GM12878 (cell line): ENCODE measurements at regions not wholly inside any gene's neighbourhood (a gene's known extent, or its start where the extent isn't known, plus 50 kb on each side); places are given as distances from the start of the nearest gene placed in this dataset.

Experiments
- ATAC-seq: fragments of 200-7000 bp; cut with Tn5 transposase; 3 replicates; pipeline ENCODE4 v1.9.1; 2020; ENCODE audit warnings: mild to moderate bottlenecking, moderate library complexity
- BruUV-seq: library from RNA; stranded (reverse); fragments of 400-500 nt; replicated peaks from 2 replicates; lab custom pipeline; 2021; lab: Mats Ljungman, UMichigan
- CTCF ChIA-PET: fragments of 300-600 bp; sonication (Branson Sonifier 250); formaldehyde crosslinking; extraction: SDS; loops from one replicate; lab custom pipeline; 2021; ENCODE audit warnings: inconsistent platforms; lab: Yijun Ruan, JAX
- POLR2A ChIA-PET: fragments of 350-600 bp; formaldehyde crosslinking; extraction: SDS; loops from one replicate; lab custom pipeline; 2021; ENCODE audit warnings: inconsistent platforms; lab: Charles Lee
- RAD21 ChIA-PET: fragments of 300-600 bp; sonication (Branson Sonifier 250); formaldehyde crosslinking; loops from one replicate; lab custom pipeline; 2023; ENCODE audit warnings: antibody characterized with exemption; ENCODE audit not compliant: unreplicated experiment; lab: Charles Lee
- SMC1A ChIA-PET: fragments of 300-600 bp; sonication (Branson Sonifier 250); formaldehyde crosslinking; loops from one replicate; lab custom pipeline; 2023; ENCODE audit not compliant: unreplicated experiment, uncharacterized antibody; lab: Charles Lee
- DNase-seq: peaks from one replicate; pipeline ENCODE4 v3.0.0-alpha.2; 2011; ENCODE audit warnings: low read depth, low spot score
- FAIRE-seq: peaks from 3 replicates; lab custom pipeline; 2011; peaks lifted over from hg19 to GRCh38; lab: Jason Lieb, UNC
- H2AFZ ChIP-seq: 2 replicates; pipeline ENCODE4 v1.6.0; 2011; ENCODE audit warnings: low read depth, low read length, control low read depth; ENCODE audit not compliant: control insufficient read depth
- H3K27ac ChIP-seq: 2 replicates; pipeline ENCODE4 v1.5.1; 2011; ENCODE audit warnings: control low read depth; ENCODE audit not compliant: control insufficient read depth, insufficient read depth
- H3K27me3 ChIP-seq, 2 experiments: replicated peaks in 1 of 2; 2 replicates each; pipeline versions ENCODE4 v1.6.0 to v1.6.1; 2011; ENCODE audit warnings: low read length in 1 of 2; ENCODE audit not compliant: control insufficient read depth in 2 of 2, insufficient read depth in 2 of 2
- H3K36me3 ChIP-seq, 2 experiments: 2 replicates each; pipeline ENCODE4 v1.5.1; 2011; ENCODE audit warnings: low read length in 1 of 2; ENCODE audit not compliant: control insufficient read depth in 2 of 2, insufficient read depth in 2 of 2
- H3K4me1 ChIP-seq: 2 replicates; pipeline ENCODE4 v1.6.1; 2011; ENCODE audit warnings: mild to moderate bottlenecking, low read length, moderate library complexity, mixed read lengths; ENCODE audit not compliant: control insufficient read depth, insufficient read depth
- H3K4me2 ChIP-seq: 2 replicates; pipeline ENCODE4 v1.6.0; 2011; ENCODE audit warnings: control low read depth; ENCODE audit not compliant: control insufficient read depth, insufficient read depth
- H3K4me3 ChIP-seq: fragments of 200-600 bp; sonication (generic); 2 replicates; pipeline ENCODE4 v1.5.1; 2016
- H3K79me2 ChIP-seq: 2 replicates; pipeline ENCODE4 v1.6.0; 2011; ENCODE audit warnings: low read length; ENCODE audit not compliant: control insufficient read depth, insufficient read depth
- H3K9ac ChIP-seq: 2 replicates; pipeline ENCODE4 v1.8.0; 2011; ENCODE audit warnings: low read length, control low read depth, mixed read lengths; ENCODE audit not compliant: control insufficient read depth, insufficient read depth
- H3K9me3 ChIP-seq: replicated peaks from 3 replicates; pipeline ENCODE4 v1.5.1; 2011; ENCODE audit warnings: mild to moderate bottlenecking, low read length; ENCODE audit not compliant: control insufficient read depth, insufficient read depth
- H4K20me1 ChIP-seq: 2 replicates; pipeline ENCODE4 v1.6.0; 2011; ENCODE audit not compliant: control insufficient read depth, insufficient read depth
- BACH1 ChIP-seq: fragments of 450-650 bp; IDR thresholded peaks from 2 replicates; pipeline ENCODE4 v1.6.1; 2017; ENCODE audit warnings: mild to moderate bottlenecking, borderline replicate concordance
- CHD2 ChIP-seq: IDR thresholded peaks from 2 replicates; pipeline ENCODE4 v1.6.1; 2011; ENCODE audit warnings: low read depth, low read length, improper control_type of control experiment, borderline replicate concordance
- E2F8 ChIP-seq: fragments of 450-650 bp; IDR thresholded peaks from 2 replicates; pipeline ENCODE4 v1.6.1; 2018; ENCODE audit warnings: mild to moderate bottlenecking, low read depth, moderate library complexity; ENCODE audit not compliant: partially characterized antibody
- EGR1 ChIP-seq, 2 experiments: IDR thresholded peaks; 1 replicate in 1 of 2; 2 replicates in 1 of 2; pipeline ENCODE4 v1.6.1; 2011 to 2012; ENCODE audit warnings: low read depth in 2 of 2, low read length in 2 of 2, borderline replicate concordance in 1 of 2, mild to moderate bottlenecking in 1 of 2, moderate library complexity in 1 of 2
- KDM1A ChIP-seq: fragments of 200-600 bp; sonication (generic); IDR thresholded peaks from 2 replicates; pipeline ENCODE4 v1.6.1; 2016; ENCODE audit warnings: borderline replicate concordance
- MAX ChIP-seq: IDR thresholded peaks from 2 replicates; pipeline ENCODE4 v1.6.1; 2012; ENCODE audit warnings: low read depth, low read length, improper control_type of control experiment
- PKNOX1 ChIP-seq: fragments of 450-650 bp; IDR thresholded peaks from 2 replicates; pipeline ENCODE4 v1.6.1; 2016; ENCODE audit warnings: mild to moderate bottlenecking
- RUNX3 ChIP-seq: IDR thresholded peaks from 2 replicates; pipeline ENCODE4 v1.6.1; 2012; ENCODE audit warnings: low read length, inconsistent platforms
- SPI1 ChIP-seq: IDR thresholded peaks from 2 replicates; pipeline ENCODE4 v1.6.1; 2011; ENCODE audit warnings: low read depth, mild to moderate bottlenecking, low read length, moderate library complexity, borderline replicate concordance; ENCODE audit not compliant: insufficient read depth
- STAT3 ChIP-seq: IDR thresholded peaks from 2 replicates; pipeline ENCODE4 v1.6.1; 2011; ENCODE audit warnings: low read depth, low read length, improper control_type of control experiment
- WGBS: methylation state at CpG from one replicate; pipeline ENCODE4 v1.1.6; 2016; ENCODE audit warnings: low lambda C conversion rate; ENCODE audit not compliant: insufficient replicate concordance, insufficient coverage; ENCODE audit errors: missing lambda C conversion rate; 5-methylcytosine and 5-hydroxymethylcytosine counted together
- in situ Hi-C: fragments of 300-500 bp; cut with MboI; formaldehyde crosslinking; loops from 9 replicates; pipeline ENCODE4 v1.14.3; 2018; ENCODE audit warnings: mixed read lengths
- intact Hi-C: fragments of 100-400 bp; cut with micrococcal nuclease; formaldehyde crosslinking; loops from one replicate; pipeline ENCODE4 v1.14.2; 2022; ENCODE audit not compliant: unreplicated experiment

- intact Hi-C loops: no loop called here
- H3K4me3 ChIP-seq: no peak overlapping the region
- H3K9me3 ChIP-seq: no peaks in the 10 kb centered on the region
- no peaks in the 10 kb centered on the region for H4K20me1 ChIP-seq
- H3K4me1 ChIP-seq: no peaks in the 10 kb centered on the region
- ChIA-PET POLR2A (no interaction called here), CTCF (no interaction called here), SMC1A (no interaction called here), RAD21 (no interaction called here)
- H3K9ac ChIP-seq: no peak overlapping the region
- TF ChIP-seq EGR1 (IDR thresholded peaks at IDR 0.05; ENCODE audit: borderline replicate concordance in 1 of 2, low read depth in 2 of 2, low read length in 2 of 2) (no peak), SPI1 (no peak), STAT3 (no peak)
- H3K27me3 ChIP-seq: no peaks in the 10 kb centered on the region
- H3K36me3 ChIP-seq: no peaks in the 10 kb centered on the region
- FAIRE-seq: no peak
- no peak overlapping the region for H3K27ac ChIP-seq
- no peak overlapping the region for H3K4me2 ChIP-seq
- BruUV-seq: no TSS peak
- no peak for ATAC-seq
- no peak for DNase-seq
- 49% methylated on average over 5 of the region's 5 CpGs for WGBS
- in situ Hi-C loops: no loop called here
- no peak overlapping the region for H2AFZ ChIP-seq
- no peaks in the 10 kb centered on the region for H3K79me2 ChIP-seq
Measured at GRCh38 chr5:17813214-17813613, 179.0 kb downstream of the TAF11L14 start.

- CTCF ChIA-PET: no interaction called here
- ATAC-seq (no peak), DNase-seq (no peak), FAIRE-seq (no peak)
- Histone ChIP-seq H3K4me2 (no peak overlapping the region), H3K79me2 (no peaks in the 10 kb centered on the region), H3K27me3 (no peaks in the 10 kb centered on the region), H3K36me3 (no peaks in the 10 kb centered on the region), H3K27ac (no peak overlapping the region), H2AFZ (no peak overlapping the region), H3K4me3 (no peak overlapping the region), H3K9me3 (no peaks in the 10 kb centered on the region), H4K20me1 (no peaks in the 10 kb centered on the region), H3K9ac (no peak overlapping the region), H3K4me1 (no peaks in the 10 kb centered on the region)
- WGBS: 0% methylated on average over 1 of the region's 1 CpG
- BruUV-seq: no TSS peak
- POLR2A ChIA-PET: no interaction called here
- SMC1A ChIA-PET: no interaction called here
- in situ Hi-C loops: no loop called here
- RAD21 ChIA-PET: no interaction called here
- intact Hi-C loops: no loop called here
- TF ChIP-seq MAX (no peak), CHD2 (no peak), E2F8 (no peak), KDM1A (no peak), BACH1 (no peak), PKNOX1 (no peak), RUNX3 (no peak)
Measured at GRCh38 chr5:17816505-17816904, 182.2 kb downstream of the TAF11L14 start.
